WTC11 (cell line): ENCODE measurements at regions not wholly inside any gene's neighbourhood (a gene's known extent, or its start where the extent isn't known, plus 50 kb on each side); places are given as distances from the start of the nearest gene placed in this dataset.

Experiments
- SP1 ChIP-seq: sonication (generic); formaldehyde crosslinking; conservative IDR thresholded peaks from 2 replicates; pipeline ENCODE4 v1.8.1; 2022; ENCODE audit warnings: missing genetic modification reagents
- TF ChIP-seq, protein P1 (sequence below): fragments of 200-600 bp; IDR thresholded peaks from 2 replicates; pipeline ENCODE4 v1.8.0; 2022; ENCODE audit warnings: antibody characterized with exemption
- TF ChIP-seq, protein P2 (sequence below): sonication (generic); formaldehyde crosslinking; IDR thresholded peaks from 2 replicates; pipeline ENCODE4 v1.8.0; 2022; ENCODE audit warnings: missing genetic modification reagents
- TF ChIP-seq, protein P3 (sequence below): sonication (generic); formaldehyde crosslinking; IDR thresholded peaks from 2 replicates; pipeline ENCODE4 v1.8.1; 2023; ENCODE audit warnings: mild to moderate bottlenecking, moderate library complexity, missing genetic modification reagents

DNA sequence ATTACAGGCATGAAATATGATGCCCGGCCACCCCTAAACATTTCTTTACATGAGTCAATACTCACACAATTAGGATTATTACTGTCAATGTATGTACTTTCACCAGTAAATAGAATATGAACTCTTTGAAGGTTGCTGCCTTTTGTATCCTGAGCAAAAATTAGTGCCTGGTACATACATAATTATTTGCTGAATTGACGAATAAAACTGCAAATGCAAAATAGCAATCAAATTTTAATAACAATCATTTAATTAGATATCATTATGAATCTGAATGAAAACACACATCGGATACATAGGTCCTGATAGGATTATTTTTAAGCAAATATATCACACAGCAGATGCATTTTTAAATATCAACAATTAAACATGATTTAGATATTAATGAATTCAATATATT is 253.1 kb upstream of the HSFY2 start:
- no peak for TF ChIP-seq SP1 (CRISPR knock-in tag)
- TF ChIP-seq, protein P1, sequence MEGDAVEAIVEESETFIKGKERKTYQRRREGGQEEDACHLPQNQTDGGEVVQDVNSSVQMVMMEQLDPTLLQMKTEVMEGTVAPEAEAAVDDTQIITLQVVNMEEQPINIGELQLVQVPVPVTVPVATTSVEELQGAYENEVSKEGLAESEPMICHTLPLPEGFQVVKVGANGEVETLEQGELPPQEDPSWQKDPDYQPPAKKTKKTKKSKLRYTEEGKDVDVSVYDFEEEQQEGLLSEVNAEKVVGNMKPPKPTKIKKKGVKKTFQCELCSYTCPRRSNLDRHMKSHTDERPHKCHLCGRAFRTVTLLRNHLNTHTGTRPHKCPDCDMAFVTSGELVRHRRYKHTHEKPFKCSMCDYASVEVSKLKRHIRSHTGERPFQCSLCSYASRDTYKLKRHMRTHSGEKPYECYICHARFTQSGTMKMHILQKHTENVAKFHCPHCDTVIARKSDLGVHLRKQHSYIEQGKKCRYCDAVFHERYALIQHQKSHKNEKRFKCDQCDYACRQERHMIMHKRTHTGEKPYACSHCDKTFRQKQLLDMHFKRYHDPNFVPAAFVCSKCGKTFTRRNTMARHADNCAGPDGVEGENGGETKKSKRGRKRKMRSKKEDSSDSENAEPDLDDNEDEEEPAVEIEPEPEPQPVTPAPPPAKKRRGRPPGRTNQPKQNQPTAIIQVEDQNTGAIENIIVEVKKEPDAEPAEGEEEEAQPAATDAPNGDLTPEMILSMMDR, result no peak
- TF ChIP-seq, protein P2, sequence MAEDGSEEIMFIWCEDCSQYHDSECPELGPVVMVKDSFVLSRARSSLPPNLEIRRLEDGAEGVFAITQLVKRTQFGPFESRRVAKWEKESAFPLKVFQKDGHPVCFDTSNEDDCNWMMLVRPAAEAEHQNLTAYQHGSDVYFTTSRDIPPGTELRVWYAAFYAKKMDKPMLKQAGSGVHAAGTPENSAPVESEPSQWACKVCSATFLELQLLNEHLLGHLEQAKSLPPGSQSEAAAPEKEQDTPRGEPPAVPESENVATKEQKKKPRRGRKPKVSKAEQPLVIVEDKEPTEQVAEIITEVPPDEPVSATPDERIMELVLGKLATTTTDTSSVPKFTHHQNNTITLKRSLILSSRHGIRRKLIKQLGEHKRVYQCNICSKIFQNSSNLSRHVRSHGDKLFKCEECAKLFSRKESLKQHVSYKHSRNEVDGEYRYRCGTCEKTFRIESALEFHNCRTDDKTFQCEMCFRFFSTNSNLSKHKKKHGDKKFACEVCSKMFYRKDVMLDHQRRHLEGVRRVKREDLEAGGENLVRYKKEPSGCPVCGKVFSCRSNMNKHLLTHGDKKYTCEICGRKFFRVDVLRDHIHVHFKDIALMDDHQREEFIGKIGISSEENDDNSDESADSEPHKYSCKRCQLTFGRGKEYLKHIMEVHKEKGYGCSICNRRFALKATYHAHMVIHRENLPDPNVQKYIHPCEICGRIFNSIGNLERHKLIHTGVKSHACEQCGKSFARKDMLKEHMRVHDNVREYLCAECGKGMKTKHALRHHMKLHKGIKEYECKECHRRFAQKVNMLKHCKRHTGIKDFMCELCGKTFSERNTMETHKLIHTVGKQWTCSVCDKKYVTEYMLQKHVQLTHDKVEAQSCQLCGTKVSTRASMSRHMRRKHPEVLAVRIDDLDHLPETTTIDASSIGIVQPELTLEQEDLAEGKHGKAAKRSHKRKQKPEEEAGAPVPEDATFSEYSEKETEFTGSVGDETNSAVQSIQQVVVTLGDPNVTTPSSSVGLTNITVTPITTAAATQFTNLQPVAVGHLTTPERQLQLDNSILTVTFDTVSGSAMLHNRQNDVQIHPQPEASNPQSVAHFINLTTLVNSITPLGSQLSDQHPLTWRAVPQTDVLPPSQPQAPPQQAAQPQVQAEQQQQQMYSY (CRISPR knock-in tag), result no peak
- TF ChIP-seq, protein P3, sequence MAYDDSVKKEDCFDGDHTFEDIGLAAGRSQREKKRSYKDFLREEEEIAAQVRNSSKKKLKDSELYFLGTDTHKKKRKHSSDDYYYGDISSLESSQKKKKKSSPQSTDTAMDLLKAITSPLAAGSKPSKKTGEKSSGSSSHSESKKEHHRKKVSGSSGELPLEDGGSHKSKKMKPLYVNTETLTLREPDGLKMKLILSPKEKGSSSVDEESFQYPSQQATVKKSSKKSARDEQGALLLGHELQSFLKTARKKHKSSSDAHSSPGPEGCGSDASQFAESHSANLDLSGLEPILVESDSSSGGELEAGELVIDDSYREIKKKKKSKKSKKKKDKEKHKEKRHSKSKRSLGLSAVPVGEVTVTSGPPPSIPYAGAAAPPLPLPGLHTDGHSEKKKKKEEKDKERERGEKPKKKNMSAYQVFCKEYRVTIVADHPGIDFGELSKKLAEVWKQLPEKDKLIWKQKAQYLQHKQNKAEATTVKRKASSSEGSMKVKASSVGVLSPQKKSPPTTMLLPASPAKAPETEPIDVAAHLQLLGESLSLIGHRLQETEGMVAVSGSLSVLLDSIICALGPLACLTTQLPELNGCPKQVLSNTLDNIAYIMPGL (CRISPR knock-in tag), result no peak
